OCI-LY7 (cell line): ENCODE measurements at regions not wholly inside any gene's neighbourhood (a gene's known extent, or its start where the extent isn't known, plus 50 kb on each side); places are given as distances from the start of the nearest gene placed in this dataset.

Experiments used
- BruUV-seq: library from RNA; stranded (reverse); fragments of 400-500 nt; replicated peaks from 2 replicates; lab custom pipeline; 2021; lab: Mats Ljungman, UMichigan
- CTCF ChIA-PET: fragments of 300-600 bp; sonication (Branson Sonifier 250); formaldehyde crosslinking; loops from one replicate; lab custom pipeline; 2022; ENCODE audit warnings: antibody characterized with exemption; ENCODE audit not compliant: unreplicated experiment; lab: Charles Lee
- POLR2A ChIA-PET: fragments of 300-600 bp; sonication (Branson Sonifier 250); formaldehyde crosslinking; loops from one replicate; lab custom pipeline; 2022; ENCODE audit warnings: antibody characterized with exemption; lab: Charles Lee
- DNase-seq: peaks from one replicate; pipeline ENCODE4 v3.0.0-alpha.2; 2015; ENCODE audit warnings: low spot score
- H2AFZ ChIP-seq: fragments of 200-600 bp; sonication (generic), shearing (Covaris generic); 2 replicates; pipeline ENCODE4 v1.6.1; 2014; ENCODE audit warnings: mild to moderate bottlenecking, antibody characterized with exemption, low read length, moderate library complexity
- H3K27ac ChIP-seq: fragments of 200-600 bp; sonication (generic); 2 replicates; pipeline ENCODE4 v1.5.1; 2014; ENCODE audit warnings: mixed run types, low read depth, mild to moderate bottlenecking, moderate library complexity, low read length, inconsistent platforms; ENCODE audit not compliant: poor library complexity, severe bottlenecking
- H3K36me3 ChIP-seq: fragments of 200-600 bp; sonication (generic); 2 replicates; pipeline ENCODE4 v1.6.1; 2014; ENCODE audit warnings: mild to moderate bottlenecking, antibody characterized with exemption, low read length, moderate library complexity, mixed read lengths; ENCODE audit not compliant: insufficient read depth
- H3K4me1 ChIP-seq: fragments of 200-600 bp; sonication (generic); 2 replicates; pipeline ENCODE4 v1.5.1; 2014; ENCODE audit warnings: mild to moderate bottlenecking, low read length; ENCODE audit not compliant: insufficient read depth, poor library complexity, severe bottlenecking
- H3K4me2 ChIP-seq: fragments of 200-600 bp; sonication (generic); 2 replicates; pipeline ENCODE4 v1.6.1; 2014; ENCODE audit warnings: mild to moderate bottlenecking, low read length
- H3K4me3 ChIP-seq: fragments of 200-600 bp; sonication (generic); 2 replicates; pipeline ENCODE4 v1.5.1; 2014; ENCODE audit warnings: mild to moderate bottlenecking, low read depth, low read length; ENCODE audit not compliant: poor library complexity, severe bottlenecking
- H3K79me2 ChIP-seq: fragments of 200-600 bp; sonication (generic); 2 replicates; pipeline ENCODE4 v1.6.1; 2016; ENCODE audit warnings: low read depth, mild to moderate bottlenecking, low read length, moderate library complexity, mixed read lengths; ENCODE audit not compliant: insufficient read depth
- H3K9me2 ChIP-seq: fragments of 200-600 bp; sonication (generic); 2 replicates; pipeline ENCODE4 v1.6.1; 2016; ENCODE audit warnings: mild to moderate bottlenecking, low read length, mixed read lengths; ENCODE audit not compliant: insufficient read depth
- H3K9me3 ChIP-seq: fragments of 200-600 bp; sonication (generic); 2 replicates; pipeline ENCODE4 v1.6.1; 2014; ENCODE audit warnings: mild to moderate bottlenecking, mixed run types, low read length, mixed read lengths
- H4K20me1 ChIP-seq: fragments of 200-600 bp; sonication (generic); 2 replicates; pipeline ENCODE4 v1.6.1; 2014; ENCODE audit warnings: mild to moderate bottlenecking, antibody characterized with exemption, low read length, moderate library complexity, mixed read lengths; ENCODE audit not compliant: insufficient read depth
- EZH2phosphoT487 ChIP-seq: fragments of 200-600 bp; sonication (generic); IDR thresholded peaks from 2 replicates; pipeline ENCODE4 v1.6.1; 2018; ENCODE audit warnings: low read depth, borderline replicate concordance, mild to moderate bottlenecking, mixed run types, antibody characterized with exemption, low read length, moderate library complexity, mixed read lengths
- intact Hi-C: fragments of 100-400 bp; cut with micrococcal nuclease; formaldehyde crosslinking; loops from one replicate; pipeline ENCODE4 v1.10.0; 2022; ENCODE audit not compliant: unreplicated experiment
- TF ChIP-seq, protein P1 (sequence below): fragments of 200-600 bp; sonication (generic); conservative IDR thresholded peaks from 2 replicates; pipeline ENCODE4 v1.5.1; 2014; ENCODE audit warnings: mild to moderate bottlenecking, antibody characterized with exemption, low read length, moderate library complexity, mixed read lengths

DNA sequence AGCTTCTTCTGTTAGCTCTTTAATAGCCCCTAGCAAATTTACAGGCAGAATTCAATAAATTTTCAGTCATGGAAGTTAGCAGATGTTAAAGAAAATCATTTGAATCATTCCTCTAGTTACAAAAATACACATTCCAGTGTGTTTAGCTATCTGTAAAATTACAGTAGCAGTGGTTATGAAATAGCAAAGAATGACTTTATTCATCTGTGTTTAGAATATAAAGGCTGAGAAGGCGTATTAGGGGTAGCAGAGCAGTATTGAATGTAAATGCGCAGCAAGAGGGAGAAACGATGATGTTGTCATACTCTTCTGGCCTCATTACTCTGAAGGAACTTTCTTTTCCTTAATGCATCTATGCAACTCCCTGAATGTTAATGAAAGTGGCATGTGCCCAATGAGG, 106.2 kb upstream of the CYYR1 start:
- H3K4me1 ChIP-seq = no peaks in the 10 kb centered on the region
- intact Hi-C loops = no loop called here
- BruUV-seq = no TSS peak
- H4K20me1 ChIP-seq = no peaks in the 10 kb centered on the region
- H3K36me3 ChIP-seq = no peaks in the 10 kb centered on the region
- TF ChIP-seq, protein P1, sequence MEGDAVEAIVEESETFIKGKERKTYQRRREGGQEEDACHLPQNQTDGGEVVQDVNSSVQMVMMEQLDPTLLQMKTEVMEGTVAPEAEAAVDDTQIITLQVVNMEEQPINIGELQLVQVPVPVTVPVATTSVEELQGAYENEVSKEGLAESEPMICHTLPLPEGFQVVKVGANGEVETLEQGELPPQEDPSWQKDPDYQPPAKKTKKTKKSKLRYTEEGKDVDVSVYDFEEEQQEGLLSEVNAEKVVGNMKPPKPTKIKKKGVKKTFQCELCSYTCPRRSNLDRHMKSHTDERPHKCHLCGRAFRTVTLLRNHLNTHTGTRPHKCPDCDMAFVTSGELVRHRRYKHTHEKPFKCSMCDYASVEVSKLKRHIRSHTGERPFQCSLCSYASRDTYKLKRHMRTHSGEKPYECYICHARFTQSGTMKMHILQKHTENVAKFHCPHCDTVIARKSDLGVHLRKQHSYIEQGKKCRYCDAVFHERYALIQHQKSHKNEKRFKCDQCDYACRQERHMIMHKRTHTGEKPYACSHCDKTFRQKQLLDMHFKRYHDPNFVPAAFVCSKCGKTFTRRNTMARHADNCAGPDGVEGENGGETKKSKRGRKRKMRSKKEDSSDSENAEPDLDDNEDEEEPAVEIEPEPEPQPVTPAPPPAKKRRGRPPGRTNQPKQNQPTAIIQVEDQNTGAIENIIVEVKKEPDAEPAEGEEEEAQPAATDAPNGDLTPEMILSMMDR = no peak
- TF ChIP-seq EZH2phosphoT487 = no peak
- ChIA-PET POLR2A (interaction anchor here (0.7 kb wide), 1 partner anchor 13 kb away, joined by 3 read pairs; no protein-coding TSS in a partner anchor), CTCF (no interaction called here)
- H3K27ac ChIP-seq = no peak overlapping the region
- H2AFZ ChIP-seq = no peak overlapping the region
- no peak for DNase-seq
- H3K9me2 ChIP-seq = 0 out of 2 replicates have a peak, but pooled peaks cover 4% of the 10 kb centered on the region
- no peaks in the 10 kb centered on the region for H3K79me2 ChIP-seq
- no peak overlapping the region for H3K4me3 ChIP-seq
- H3K9me3 ChIP-seq = no peaks in the 10 kb centered on the region
- no peak overlapping the region for H3K4me2 ChIP-seq

- TF ChIP-seq, protein P1 = no peak
- no peak for TF ChIP-seq EZH2phosphoT487
- intact Hi-C loops = no loop called here
- Histone ChIP-seq H3K27ac (no peak overlapping the region), H2AFZ (no peak overlapping the region), H3K9me3 (no peaks in the 10 kb centered on the region), H3K79me2 (no peaks in the 10 kb centered on the region), H3K9me2 (no peaks in the 10 kb centered on the region), H4K20me1 (no peaks in the 10 kb centered on the region), H3K4me1 (no peaks in the 10 kb centered on the region), H3K4me3 (no peak overlapping the region), H3K4me2 (no peak overlapping the region), H3K36me3 (no peaks in the 10 kb centered on the region)
- ChIA-PET POLR2A (no interaction called here), CTCF (no interaction called here)
- BruUV-seq = no TSS peak
- no peak for DNase-seq
These were observed 101.2 kb upstream of the CYYR1 start for GRCh38 chr21:26674323-26674722.

DNA sequence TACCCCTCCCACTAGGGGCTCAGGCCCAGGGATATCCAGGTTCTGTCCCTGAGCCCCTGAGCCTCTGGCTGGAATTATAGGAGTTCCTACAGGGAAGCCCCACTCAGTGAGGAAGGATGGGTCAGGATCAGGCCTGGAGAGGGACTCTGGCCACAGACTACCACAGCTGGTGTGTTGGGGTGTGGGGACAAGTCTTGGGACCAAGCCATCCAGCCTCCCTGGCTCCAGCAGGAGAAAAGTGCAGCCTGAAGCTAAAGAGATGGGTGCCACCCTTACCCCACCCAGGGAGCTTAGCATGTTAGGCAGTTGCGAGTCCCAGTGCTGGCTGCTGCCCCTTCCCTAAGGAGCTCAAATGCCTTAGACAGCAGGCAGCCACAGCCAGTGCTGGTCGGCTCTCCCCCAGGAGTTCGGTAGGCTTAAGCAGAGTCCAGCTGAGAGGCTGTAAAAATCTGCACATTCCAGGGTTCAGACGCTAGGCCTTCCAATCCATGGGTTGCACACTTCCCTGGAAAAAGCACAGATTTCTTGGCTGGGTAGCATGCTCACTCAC, 96.2 kb upstream of the CYYR1 start:
- TF ChIP-seq, protein P1 = no peak
- TF ChIP-seq EZH2phosphoT487 = no peak
- no TSS peak for BruUV-seq
- ChIA-PET CTCF (no interaction called here), POLR2A (interaction anchor here (0.6 kb wide), 1 partner anchor 843 kb away, joined by 4 read pairs; no protein-coding TSS in a partner anchor)
- Histone ChIP-seq H3K27ac (no peak overlapping the region), H3K9me2 (no peaks in the 10 kb centered on the region), H3K4me2 (no peak overlapping the region), H3K36me3 (no peaks in the 10 kb centered on the region), H4K20me1 (no peaks in the 10 kb centered on the region), H2AFZ (no peak overlapping the region), H3K79me2 (no peaks in the 10 kb centered on the region), H3K4me1 (no peaks in the 10 kb centered on the region), H3K9me3 (no peaks in the 10 kb centered on the region), H3K4me3 (no peak overlapping the region)
- intact Hi-C loops = no loop called here
- no peak for DNase-seq
